ENCODE measurements at regions not wholly inside any gene's neighbourhood (a gene's known extent, or its start where the extent isn't known, plus 50 kb on each side); places are given as distances from the start of the nearest gene placed in this dataset.

- H3K36me3 ChIP-seq (ENCODE audit: insufficient read depth, low read length), result no peaks in the 10 kb centered on the region
- peak overlapping the region; percentile 7 for H3K4me3 ChIP-seq (ENCODE audit: insufficient read depth, low read length)
- no peaks in the 10 kb centered on the region for H3K9me3 ChIP-seq (ENCODE audit: low read depth, low read length)
- H3K27me3 ChIP-seq (ENCODE audit: insufficient read depth, low read length), result no peaks in the 10 kb centered on the region
- TF ChIP-seq CTCF (IDR thresholded peaks at IDR 0.05; ENCODE audit: extremely low read depth, low read depth, low read length), result no peak
- H4K20me1 ChIP-seq (ENCODE audit: insufficient read depth, low read length), result no peaks in the 10 kb centered on the region
- peak overlapping the region; percentile 71 for H3K4me2 ChIP-seq (ENCODE audit: insufficient read depth, low read length)
- H3K4me1 ChIP-seq (ENCODE audit: insufficient read depth, low read length), result peaks cover 32% of the 10 kb centered on the region
- H2AFZ ChIP-seq (ENCODE audit: low read length), result peak overlapping the region; percentile 6
- DNase-seq (ENCODE audit: insufficient read length, low spot score, missing footprints), result peak; percentile 88
- H3K79me2 ChIP-seq (ENCODE audit: insufficient read depth, low read length), result no peaks in the 10 kb centered on the region
- peak overlapping the region; percentile 76 for H3K27ac ChIP-seq (ENCODE audit: low read depth, low read length)
Measured at GRCh38 chr7:28347475-28348318, 64.6 kb upstream of the CREB5 start.

GRCh38 chr7:28348636-28349035 is 63.7 kb upstream of the CREB5 start:
- Histone ChIP-seq H2AFZ (ENCODE audit: low read length) (no peak overlapping the region), H3K9me3 (ENCODE audit: low read depth, low read length) (no peaks in the 10 kb centered on the region), H3K79me2 (ENCODE audit: insufficient read depth, low read length) (no peaks in the 10 kb centered on the region), H3K4me1 (ENCODE audit: insufficient read depth, low read length) (peaks cover 32% of the 10 kb centered on the region), H3K36me3 (ENCODE audit: insufficient read depth, low read length) (no peaks in the 10 kb centered on the region), H3K4me2 (ENCODE audit: insufficient read depth, low read length) (peak overlapping the region; percentile 71), H3K27ac (ENCODE audit: low read depth, low read length) (peak overlapping the region; percentile 76), H4K20me1 (ENCODE audit: insufficient read depth, low read length) (no peaks in the 10 kb centered on the region), H3K4me3 (ENCODE audit: insufficient read depth, low read length) (no peak overlapping the region), H3K27me3 (ENCODE audit: insufficient read depth, low read length) (no peaks in the 10 kb centered on the region)
- DNase-seq (ENCODE audit: insufficient read length, low spot score, missing footprints), result no peak
- TF ChIP-seq CTCF (IDR thresholded peaks at IDR 0.05; ENCODE audit: extremely low read depth, low read depth, low read length), result no peak

- no peaks in the 10 kb centered on the region for H3K27me3 ChIP-seq (ENCODE audit: insufficient read depth, low read length)
- no peak for DNase-seq (ENCODE audit: insufficient read length, low spot score, missing footprints)
- no peak overlapping the region for H3K27ac ChIP-seq (ENCODE audit: low read depth, low read length)
- no peak overlapping the region for H2AFZ ChIP-seq (ENCODE audit: low read length)
- TF ChIP-seq CTCF (IDR thresholded peaks at IDR 0.05; ENCODE audit: extremely low read depth, low read depth, low read length), result no peak
- no peaks in the 10 kb centered on the region for H4K20me1 ChIP-seq (ENCODE audit: insufficient read depth, low read length)
- H3K36me3 ChIP-seq (ENCODE audit: insufficient read depth, low read length), result no peaks in the 10 kb centered on the region
- H3K4me3 ChIP-seq (ENCODE audit: insufficient read depth, low read length), result no peak overlapping the region
- no peak overlapping the region for H3K4me2 ChIP-seq (ENCODE audit: insufficient read depth, low read length)
- H3K4me1 ChIP-seq (ENCODE audit: insufficient read depth, low read length), result peaks cover 42% of the 10 kb centered on the region
- H3K9me3 ChIP-seq (ENCODE audit: low read depth, low read length), result no peaks in the 10 kb centered on the region
- H3K79me2 ChIP-seq (ENCODE audit: insufficient read depth, low read length), result no peaks in the 10 kb centered on the region
Measured at GRCh38 chr7:28349637-28350036, 62.7 kb upstream of the CREB5 start.

GRCh38 chr7:28350662-28351061 is 61.7 kb upstream of the CREB5 start:
- no peak overlapping the region for H3K4me2 ChIP-seq (ENCODE audit: insufficient read depth, low read length)
- H2AFZ ChIP-seq (ENCODE audit: low read length), result no peak overlapping the region
- H3K79me2 ChIP-seq (ENCODE audit: insufficient read depth, low read length), result no peaks in the 10 kb centered on the region
- no peaks in the 10 kb centered on the region for H3K9me3 ChIP-seq (ENCODE audit: low read depth, low read length)
- TF ChIP-seq CTCF (IDR thresholded peaks at IDR 0.05; ENCODE audit: extremely low read depth, low read depth, low read length), result no peak
- H3K27me3 ChIP-seq (ENCODE audit: insufficient read depth, low read length), result no peaks in the 10 kb centered on the region
- H3K4me3 ChIP-seq (ENCODE audit: insufficient read depth, low read length), result no peak overlapping the region
- peaks cover 52% of the 10 kb centered on the region for H3K4me1 ChIP-seq (ENCODE audit: insufficient read depth, low read length)
- H3K36me3 ChIP-seq (ENCODE audit: insufficient read depth, low read length), result no peaks in the 10 kb centered on the region
- DNase-seq (ENCODE audit: insufficient read length, low spot score, missing footprints), result peak; percentile 14
- H4K20me1 ChIP-seq (ENCODE audit: insufficient read depth, low read length), result no peaks in the 10 kb centered on the region
- no peak overlapping the region for H3K27ac ChIP-seq (ENCODE audit: low read depth, low read length)
